Astrocyte (in vitro differentiated cells and primary cell): ENCODE measurements at regions not wholly inside any gene's neighbourhood (a gene's known extent, or its start where the extent isn't known, plus 50 kb on each side); places are given as distances from the start of the nearest gene placed in this dataset.

Experiments used
- EZH2 ChIP-seq: IDR thresholded peaks from 2 replicates; pipeline ENCODE4 v1.6.1; 2012; ENCODE audit warnings: mild to moderate bottlenecking, low read length, inconsistent platforms; ENCODE audit not compliant: insufficient read depth
- TF ChIP-seq, protein P1 (sequence below): IDR thresholded peaks from 2 replicates; pipeline ENCODE4 v1.5.1; 2011; ENCODE audit warnings: low read depth, mild to moderate bottlenecking, inconsistent platforms, low read length, moderate library complexity; ENCODE audit not compliant: insufficient read depth

DNA sequence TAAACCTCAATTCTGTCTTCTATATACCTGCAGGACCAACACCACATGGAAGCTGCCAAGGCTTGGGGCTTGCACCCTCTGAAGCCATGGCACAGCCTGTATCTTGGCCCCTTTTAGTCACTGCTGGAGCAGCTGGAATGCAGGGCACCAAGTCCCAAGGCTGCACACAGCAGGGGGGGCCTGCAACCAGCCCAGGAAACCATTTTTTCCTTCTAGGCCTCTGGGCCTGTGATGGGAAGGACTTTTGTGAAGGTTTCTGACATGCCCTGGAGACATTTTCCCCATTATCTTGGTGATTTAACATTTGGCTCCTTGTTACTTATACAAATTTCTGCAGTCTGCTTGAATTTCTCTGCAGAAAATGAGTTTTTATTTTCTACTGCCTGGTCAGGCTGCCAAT, 123.2 kb upstream of the PCGF5 start:
- TF ChIP-seq, protein P1, sequence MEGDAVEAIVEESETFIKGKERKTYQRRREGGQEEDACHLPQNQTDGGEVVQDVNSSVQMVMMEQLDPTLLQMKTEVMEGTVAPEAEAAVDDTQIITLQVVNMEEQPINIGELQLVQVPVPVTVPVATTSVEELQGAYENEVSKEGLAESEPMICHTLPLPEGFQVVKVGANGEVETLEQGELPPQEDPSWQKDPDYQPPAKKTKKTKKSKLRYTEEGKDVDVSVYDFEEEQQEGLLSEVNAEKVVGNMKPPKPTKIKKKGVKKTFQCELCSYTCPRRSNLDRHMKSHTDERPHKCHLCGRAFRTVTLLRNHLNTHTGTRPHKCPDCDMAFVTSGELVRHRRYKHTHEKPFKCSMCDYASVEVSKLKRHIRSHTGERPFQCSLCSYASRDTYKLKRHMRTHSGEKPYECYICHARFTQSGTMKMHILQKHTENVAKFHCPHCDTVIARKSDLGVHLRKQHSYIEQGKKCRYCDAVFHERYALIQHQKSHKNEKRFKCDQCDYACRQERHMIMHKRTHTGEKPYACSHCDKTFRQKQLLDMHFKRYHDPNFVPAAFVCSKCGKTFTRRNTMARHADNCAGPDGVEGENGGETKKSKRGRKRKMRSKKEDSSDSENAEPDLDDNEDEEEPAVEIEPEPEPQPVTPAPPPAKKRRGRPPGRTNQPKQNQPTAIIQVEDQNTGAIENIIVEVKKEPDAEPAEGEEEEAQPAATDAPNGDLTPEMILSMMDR, result no peak
- no peak for TF ChIP-seq EZH2
